Activated T-cell treated with anti-CD3 and anti-CD28 coated beads for 48 hours (primary cell): ENCODE measurements at regions not wholly inside any gene's neighbourhood (a gene's known extent, or its start where the extent isn't known, plus 50 kb on each side); places are given as distances from the start of the nearest gene placed in this dataset.
"Not testable (repeated sequence)": the region's sequence is repeated elsewhere in the genome, so short reads cannot be mapped to it uniquely, and the experiment has no call there.

Source experiments
- DNase-seq: peaks from one replicate; pipeline ENCODE4 v3.0.0-alpha.2; 2020; ENCODE audit warnings: low read depth

DNA sequence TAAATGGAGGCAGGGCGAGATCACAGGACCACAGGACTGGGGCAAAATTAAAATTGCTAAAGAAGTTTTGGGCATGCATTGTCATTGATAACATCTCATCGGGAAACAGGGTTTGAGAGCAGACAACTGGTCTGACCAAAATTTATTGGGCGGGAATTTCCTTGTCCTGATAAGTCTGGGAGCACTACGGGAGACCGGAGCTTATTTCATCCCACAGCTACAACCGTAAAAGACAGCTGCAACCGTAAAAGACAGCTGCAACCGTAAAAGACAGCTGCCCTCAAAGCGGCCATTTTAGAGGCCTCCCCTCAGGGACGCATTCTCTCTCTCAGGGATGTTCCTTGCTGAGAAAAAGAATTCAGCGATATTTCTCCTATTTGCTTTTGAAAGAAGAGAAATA lies 170.4 kb upstream of the NPAP1 start:
- not testable (repeated sequence) for DNase-seq

DNA sequence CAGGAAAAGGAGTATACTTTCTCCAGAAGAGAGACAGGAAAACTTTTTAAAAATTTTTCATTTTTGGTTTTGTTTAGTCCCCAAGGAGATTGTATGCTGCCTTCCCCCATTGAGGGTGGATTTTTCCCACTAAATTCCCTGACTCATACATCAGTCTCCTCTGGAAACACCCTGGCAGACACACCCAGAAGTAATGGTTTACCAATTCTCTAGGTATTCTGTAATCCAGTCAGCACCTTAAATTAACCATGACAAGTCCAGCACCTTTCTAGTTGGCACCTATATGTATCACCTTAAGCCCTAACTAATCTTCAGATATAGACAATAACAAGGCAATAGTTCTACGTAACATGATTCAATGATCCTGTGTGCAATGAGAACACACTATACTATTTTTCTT lies 165.9 kb upstream of the NPAP1 start:
- not testable (repeated sequence) for DNase-seq

DNA sequence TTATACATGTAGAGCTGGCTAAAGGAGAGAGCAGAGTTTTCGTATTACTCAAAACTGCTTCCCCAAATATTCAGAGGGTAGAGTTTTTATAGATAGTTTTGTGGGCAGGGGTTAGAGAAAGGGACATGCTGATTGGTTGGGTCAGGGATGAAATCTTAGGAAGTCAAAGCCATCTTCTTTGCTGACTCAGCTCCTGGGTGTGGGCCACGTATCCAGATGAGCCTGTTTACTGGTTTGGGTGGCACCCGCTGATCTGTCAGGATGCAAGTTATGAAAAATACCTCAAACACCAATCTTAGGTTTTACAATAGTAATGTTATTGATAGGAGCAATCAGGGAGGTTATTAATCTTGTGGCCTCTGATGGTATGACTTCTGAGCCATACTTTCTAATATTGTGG lies 164.0 kb upstream of the NPAP1 start:
- DNase-seq: not testable (repeated sequence)

DNA sequence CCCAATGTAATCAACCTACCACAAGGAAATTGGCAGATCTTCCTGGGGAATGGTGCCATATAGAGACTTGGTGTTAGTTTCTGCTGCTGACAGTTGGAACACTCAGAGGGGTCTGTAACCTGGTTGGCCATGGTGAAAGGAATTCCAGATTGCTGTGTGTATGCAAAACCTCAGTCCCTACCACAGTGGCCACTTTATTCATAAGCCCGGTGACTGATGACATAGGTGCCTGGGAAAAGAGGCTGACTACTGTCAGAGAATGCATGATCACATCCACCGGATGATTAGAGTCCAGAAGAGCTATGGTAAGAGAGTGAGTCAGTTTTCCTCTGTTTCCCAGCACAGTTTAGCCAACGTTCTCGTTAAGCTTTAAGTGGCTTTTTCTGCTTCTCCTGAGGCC lies 156.8 kb upstream of the NPAP1 start:
- DNase-seq: not testable (repeated sequence)

DNA sequence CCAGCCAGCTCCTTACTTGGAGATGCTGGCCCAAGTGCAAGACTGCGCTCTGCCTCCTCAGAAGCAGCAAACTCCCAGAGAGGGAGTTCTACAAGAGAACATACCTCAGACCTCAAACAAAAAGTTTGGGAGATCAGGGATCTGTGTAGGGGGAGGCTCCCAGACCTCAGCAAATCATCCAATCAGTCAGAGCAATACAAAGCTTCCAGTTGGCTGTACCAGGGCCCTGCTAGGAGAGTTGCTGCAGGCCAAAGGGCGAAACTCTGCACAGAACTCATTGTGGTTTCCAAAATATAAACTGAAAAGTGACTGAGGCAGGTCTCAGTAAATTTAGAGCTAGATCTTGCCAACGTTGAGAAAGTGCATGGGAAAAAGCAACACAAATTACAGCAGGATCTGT lies 144.3 kb upstream of the NPAP1 start:
- DNase-seq: not testable (repeated sequence)

DNA sequence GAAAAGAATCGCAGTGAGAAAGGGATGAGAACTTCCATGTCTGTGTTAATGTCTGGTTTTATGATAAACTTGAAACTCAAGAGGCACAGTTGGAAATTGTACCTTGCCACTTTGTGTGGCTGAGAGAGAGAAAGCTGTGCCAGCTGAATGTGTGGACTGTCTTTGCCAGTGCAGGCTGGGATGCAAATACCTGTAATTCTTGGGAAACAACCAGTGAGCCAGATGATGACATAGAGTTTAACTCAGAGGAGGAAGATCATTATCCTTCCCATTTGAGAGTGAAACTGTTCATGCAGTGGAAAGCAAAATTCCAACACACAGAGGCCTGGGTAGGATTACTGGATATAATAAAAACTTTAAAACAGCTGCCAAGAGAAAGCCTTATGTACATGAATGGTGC lies 141.5 kb upstream of the NPAP1 start:
- not testable (repeated sequence) for DNase-seq

DNA sequence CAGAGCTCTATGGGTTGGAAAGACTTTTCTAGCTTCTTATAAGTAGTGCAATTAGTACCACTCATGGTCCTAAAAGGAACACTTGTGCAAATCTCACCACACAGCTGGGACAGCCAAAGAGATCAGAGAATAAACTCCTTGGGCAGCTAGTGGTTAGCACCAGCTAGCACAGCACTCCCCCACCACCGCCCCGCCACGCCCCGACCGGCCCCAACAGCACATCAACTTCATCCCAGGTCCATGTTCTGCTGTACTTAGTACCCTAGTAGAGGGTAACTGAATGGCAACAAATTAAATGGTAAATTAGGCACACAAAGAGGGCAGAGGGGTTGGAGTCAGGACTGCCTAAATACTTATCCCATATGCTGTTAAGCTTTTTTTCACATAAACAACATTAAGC lies 118.3 kb upstream of the NPAP1 start:
- DNase-seq: not testable (repeated sequence)

DNA sequence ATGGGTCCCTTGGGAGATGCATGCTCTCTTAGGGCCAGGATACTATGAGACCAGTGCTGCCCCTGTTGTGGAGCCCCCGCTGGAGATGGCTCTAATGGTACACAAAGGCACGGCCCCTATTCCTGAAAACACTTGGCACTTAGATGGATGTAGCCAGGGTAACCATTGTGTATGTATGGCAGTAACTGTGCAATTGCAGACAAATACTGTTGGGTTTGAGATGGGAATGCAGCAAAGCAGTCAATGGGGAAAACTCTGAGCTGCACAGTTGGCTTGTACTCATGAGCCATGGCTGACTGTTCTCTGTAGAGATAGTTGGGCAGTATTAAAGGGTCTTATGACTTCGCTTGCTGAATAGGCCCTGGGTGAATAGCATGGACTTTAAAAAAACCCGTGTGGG lies 67.9 kb upstream of the NPAP1 start:
- no peak for DNase-seq

DNA sequence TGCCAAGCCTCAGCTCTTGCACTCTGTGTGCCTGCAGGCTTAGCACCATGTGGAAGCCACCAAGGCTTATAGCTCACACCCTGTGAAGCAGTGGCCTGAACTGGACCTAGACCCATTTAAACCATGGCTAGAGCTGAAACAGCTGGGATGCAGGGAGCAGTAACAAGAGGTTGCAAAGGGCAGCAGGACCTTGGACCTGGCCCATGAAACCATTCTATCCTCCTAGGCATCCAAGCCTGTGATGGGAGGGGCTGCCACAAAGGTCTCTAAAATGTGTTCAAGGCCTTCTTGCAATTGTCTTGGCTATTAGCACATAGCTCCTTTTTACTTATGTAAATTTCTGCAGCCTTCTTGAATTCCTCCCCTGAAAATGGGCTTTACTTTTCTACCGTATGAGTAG lies 57.9 kb upstream of the NPAP1 start:
- no peak for DNase-seq

DNA sequence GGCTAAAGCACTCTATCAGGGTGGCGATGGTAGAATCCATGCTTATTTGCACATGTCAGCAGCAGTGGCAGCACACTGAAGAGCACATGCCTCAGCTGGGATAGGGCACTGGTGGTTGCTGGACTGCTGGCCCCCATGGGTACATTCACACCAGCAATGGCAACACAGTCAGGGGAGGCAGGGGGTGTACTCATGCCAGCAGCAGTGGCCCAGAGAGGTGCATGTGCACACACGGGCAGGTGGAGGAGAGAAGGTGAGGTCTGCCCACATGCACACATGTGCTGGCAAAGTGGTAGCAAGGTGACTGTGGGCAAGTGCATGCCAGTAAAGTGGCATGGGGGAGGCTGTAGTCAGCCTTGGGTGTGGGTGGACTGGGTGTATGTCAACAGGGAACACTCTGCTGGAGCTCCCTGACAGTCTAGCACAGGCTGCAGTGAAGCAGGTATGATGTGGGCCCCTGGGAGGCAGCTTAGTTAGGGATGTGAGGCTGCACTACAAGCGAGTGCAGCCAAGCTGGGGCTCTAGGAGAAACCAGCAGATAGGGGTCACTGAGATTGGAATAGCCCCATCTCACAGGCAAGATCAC lies 53.9 kb upstream of the NPAP1 start:
- DNase-seq: no peak
